ENCODE measurements at regions not wholly inside any gene's neighbourhood (a gene's known extent, or its start where the extent isn't known, plus 50 kb on each side); places are given as distances from the start of the nearest gene placed in this dataset.

DNA sequence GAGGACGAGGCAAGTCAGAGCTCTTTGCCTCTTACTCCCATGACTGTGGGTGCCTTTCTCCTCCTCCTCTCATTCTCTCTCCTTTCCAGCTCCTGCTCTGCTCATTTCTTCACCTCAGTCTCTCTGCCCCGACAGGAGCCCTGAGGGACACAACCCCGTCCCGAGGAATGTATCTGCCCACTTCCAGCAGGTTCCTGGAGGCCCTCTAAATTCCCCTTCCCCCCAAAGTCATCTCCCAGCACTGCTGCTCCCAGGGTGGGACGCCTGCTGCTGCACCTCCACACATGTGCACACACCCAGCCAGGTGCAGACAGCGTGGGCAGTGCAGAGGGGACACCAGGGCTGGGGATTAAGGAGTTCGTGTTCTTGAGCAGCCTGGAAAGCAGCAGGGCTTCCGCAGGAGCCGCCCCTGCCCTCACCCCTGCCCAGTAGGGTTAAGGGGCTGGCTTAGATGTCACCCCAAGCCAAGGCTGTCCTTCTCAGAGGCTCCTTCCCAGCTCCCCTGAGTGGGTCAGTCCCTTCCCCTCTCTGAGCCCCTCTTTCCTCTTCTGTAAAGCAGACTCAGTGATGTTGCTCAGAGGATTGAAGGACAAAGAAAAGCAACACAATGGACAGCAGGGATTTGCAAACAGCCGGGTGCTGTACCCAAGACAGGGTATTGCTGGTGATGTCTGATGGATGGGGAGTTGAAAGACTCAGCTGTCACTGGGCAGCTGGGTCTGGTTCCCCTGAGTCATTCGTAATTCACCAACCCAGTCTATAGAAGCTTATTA lies 346.0 kb downstream of the MATN1 start:
- no peak for TF ChIP-seq CTCF (IDR thresholded peaks at IDR 0.05; ENCODE audit: low read depth, low read length)
- no peak overlapping the region for H3K4me3 ChIP-seq (ENCODE audit: low read depth, low read length)

DNA sequence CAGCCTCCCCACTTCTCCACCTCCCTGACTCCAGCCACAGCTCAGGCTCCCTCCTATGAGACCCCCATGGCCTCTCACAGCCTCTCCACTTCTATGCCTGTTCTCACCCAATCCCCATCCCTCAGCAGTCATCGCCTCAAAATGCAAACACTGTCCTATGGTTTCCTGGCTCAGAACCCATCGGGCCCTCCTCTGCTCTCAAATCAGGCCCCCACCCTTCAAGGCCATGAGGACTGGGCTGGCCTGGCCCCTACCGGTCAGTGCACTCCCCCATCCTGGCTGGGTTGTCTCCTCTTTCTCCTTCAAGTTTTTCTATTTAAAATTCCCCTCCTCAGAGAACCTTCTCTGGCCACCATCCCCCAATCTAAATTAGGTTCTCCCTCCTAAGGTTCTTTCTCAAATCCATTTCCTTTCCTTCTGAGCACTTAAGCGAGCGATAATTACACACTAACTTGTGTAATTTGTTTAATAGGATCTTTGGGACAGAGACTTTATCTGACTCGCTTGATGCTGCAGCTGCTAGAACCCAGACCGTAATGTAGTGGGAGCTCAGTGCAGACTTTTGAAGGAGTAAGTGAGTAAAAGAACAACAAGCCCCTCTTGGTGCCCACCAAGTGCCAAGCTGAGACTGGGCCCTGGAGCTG lies 347.2 kb downstream of the MATN1 start:
- no peak overlapping the region for H3K4me3 ChIP-seq (ENCODE audit: low read depth, low read length)
- no peak for TF ChIP-seq CTCF (IDR thresholded peaks at IDR 0.05; ENCODE audit: low read depth, low read length)

- H3K4me3 ChIP-seq (ENCODE audit: low read depth, low read length) = no peak overlapping the region
- TF ChIP-seq CTCF (IDR thresholded peaks at IDR 0.05; ENCODE audit: low read depth, low read length) = no peak
Observed at GRCh38 chr1:30375156-30375555, 348.2 kb downstream of the MATN1 start.

DNA sequence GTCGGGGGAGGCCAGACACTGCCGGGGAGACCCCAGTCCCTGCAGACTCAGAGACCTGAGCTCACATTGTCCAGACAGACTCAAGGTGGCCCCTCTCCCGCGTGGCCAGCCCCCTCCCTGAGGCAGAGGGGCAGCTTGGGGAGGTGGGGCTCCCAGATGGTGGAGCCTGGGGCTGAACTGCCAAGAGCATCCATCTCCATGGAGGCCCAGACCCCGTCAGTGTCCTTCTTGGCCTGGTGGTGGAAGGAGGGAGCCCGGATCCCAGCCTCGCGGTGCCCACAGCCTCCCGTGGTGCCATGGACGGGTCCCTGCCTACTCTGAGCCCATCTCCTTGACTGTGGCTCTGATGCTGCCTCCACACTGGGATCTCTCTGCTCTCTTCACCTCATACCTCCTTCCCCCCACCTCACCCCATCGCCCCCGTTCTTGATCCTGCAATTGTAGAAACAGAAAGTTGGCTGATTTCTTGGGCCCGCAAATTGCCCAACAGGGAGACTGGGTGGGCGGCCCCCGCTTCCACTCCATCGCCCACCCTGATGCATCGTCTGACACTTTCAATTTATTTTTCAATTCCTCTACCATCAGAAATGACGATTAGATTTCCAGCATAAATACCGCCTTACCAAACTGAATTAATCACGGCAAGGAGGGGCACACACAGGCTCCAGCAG lies 348.9 kb downstream of the MATN1 start:
- H3K4me3 ChIP-seq (ENCODE audit: low read depth, low read length) = no peak overlapping the region
- no peak for TF ChIP-seq CTCF (IDR thresholded peaks at IDR 0.05; ENCODE audit: low read depth, low read length)

GRCh38 chr1:30373471-30374399 lies 349.6 kb downstream of the MATN1 start:
- TF ChIP-seq CTCF (IDR thresholded peaks at IDR 0.05; ENCODE audit: low read depth, low read length) = no peak
- H3K4me3 ChIP-seq (ENCODE audit: low read depth, low read length) = no peak overlapping the region

DNA sequence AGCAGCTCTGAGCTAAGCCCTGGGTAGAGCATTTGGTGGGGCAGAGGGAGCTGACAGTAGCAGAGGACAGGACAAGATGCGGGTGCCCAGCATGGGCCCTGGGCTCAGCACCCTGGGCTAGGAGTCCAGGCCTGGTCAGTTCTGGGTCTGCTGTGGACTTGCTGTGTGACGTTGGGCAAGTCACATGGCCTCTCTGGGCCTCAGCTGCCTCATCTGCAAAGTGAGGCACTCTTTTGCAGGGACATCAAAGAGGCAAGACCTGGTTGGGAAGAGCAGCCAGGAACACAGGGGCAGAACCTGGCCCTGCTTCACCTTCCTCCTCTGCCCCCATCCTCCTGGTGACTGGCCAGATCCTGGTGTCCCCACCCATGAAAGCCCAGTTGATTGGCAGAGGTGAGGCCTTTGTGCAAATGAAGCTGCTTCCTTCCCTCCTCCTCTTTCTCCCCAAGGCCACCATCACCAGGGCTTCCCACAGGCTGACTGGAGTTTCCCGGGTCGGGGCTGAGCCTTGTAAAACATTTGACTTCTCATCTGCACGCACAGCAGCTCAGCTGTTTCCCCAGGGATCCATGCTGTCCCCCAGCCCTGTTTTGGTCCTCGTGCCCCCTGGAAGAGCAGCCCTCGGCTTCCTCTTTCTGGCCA lies 350.5 kb downstream of the MATN1 start:
- H3K4me3 ChIP-seq (ENCODE audit: low read depth, low read length) = no peak overlapping the region
- no peak for TF ChIP-seq CTCF (IDR thresholded peaks at IDR 0.05; ENCODE audit: low read depth, low read length)

All from WI38 (cell line).